HepG2 (cell line): ENCODE measurements at regions not wholly inside any gene's neighbourhood (a gene's known extent, or its start where the extent isn't known, plus 50 kb on each side); places are given as distances from the start of the nearest gene placed in this dataset.

ENCODE experiments used
- ATAC-seq: fragments of 200-7000 bp; cut with Tn5 transposase; 3 replicates; pipeline ENCODE4 v1.9.1; 2020; ENCODE audit warnings: mild to moderate bottlenecking, moderate library complexity
- BruUV-seq: library from RNA; stranded (reverse); fragments of 400-500 nt; replicated peaks from 2 replicates; lab custom pipeline; 2021; lab: Mats Ljungman, UMichigan
- CTCF ChIA-PET: fragments of 300-600 bp; formaldehyde crosslinking; extraction: SDS; loops from one replicate; lab custom pipeline; 2021; ENCODE audit warnings: low total read pairs, inconsistent platforms, low intra/inter-chr PET ratio; lab: Yijun Ruan, JAX
- POLR2A ChIA-PET: fragments of 350-600 bp; sonication (Branson Sonifier 250); formaldehyde crosslinking; loops from one replicate; lab custom pipeline; 2020; ENCODE audit warnings: antibody characterized with exemption, inconsistent platforms; lab: Yijun Ruan, JAX
- DNase-seq: peaks from one replicate; pipeline ENCODE4 v3.0.0-alpha.2; 2015; ENCODE audit warnings: low spot score
- FAIRE-seq: peaks from 3 replicates; lab custom pipeline; 2011; peaks lifted over from hg19 to GRCh38; lab: Jason Lieb, UNC
- H2AFZ ChIP-seq: one replicate; pipeline ENCODE4 v1.6.1; 2011; ENCODE audit warnings: low read length, inconsistent platforms
- H3K27ac ChIP-seq: fragments of 300-600 bp; 3 replicates; pipeline ENCODE4 v1.8.0; 2011; ENCODE audit warnings: mixed run types, mild to moderate bottlenecking, mixed read lengths, low read length, inconsistent platforms; ENCODE audit not compliant: insufficient read depth; ENCODE audit errors: extremely low read length
- H3K27me3 ChIP-seq, 2 experiments: fragments of 200-600 bp in 1 of 2; 2 replicates in 1 of 2; 3 replicates in 1 of 2; pipeline versions ENCODE4 v1.6.0 to v1.8.0; 2011; ENCODE audit warnings: low read length in 2 of 2, mild to moderate bottlenecking in 2 of 2, moderate library complexity in 2 of 2, inconsistent platforms in 1 of 2; ENCODE audit not compliant: insufficient read depth in 2 of 2, control insufficient read depth in 1 of 2
- H3K36me3 ChIP-seq, 2 experiments: fragments of 200-600 bp in 1 of 2; replicated peaks in 1 of 2; 2 replicates in 1 of 2; 3 replicates in 1 of 2; pipeline versions ENCODE4 v1.5.1 to v1.8.0; 2011; ENCODE audit warnings: low read length in 2 of 2, inconsistent platforms in 1 of 2; ENCODE audit not compliant: insufficient read depth in 2 of 2, control insufficient read depth in 1 of 2
- H3K4me1 ChIP-seq: 2 replicates; pipeline ENCODE4 v1.5.1; 2012; ENCODE audit warnings: low read length, inconsistent platforms; ENCODE audit not compliant: insufficient read depth
- H3K4me2 ChIP-seq: 2 replicates; pipeline ENCODE4 v1.6.0; 2011; ENCODE audit warnings: low read depth, low read length, inconsistent platforms
- H3K4me3 ChIP-seq, 3 experiments: fragments of 200-600 bp in 1 of 3; sonication (generic), shearing (Covaris generic) in 1 of 3; replicated peaks in 1 of 3; 2 replicates each; pipeline ENCODE4 v1.5.1; 2011 to 2016; ENCODE audit warnings: low read length in 3 of 3, inconsistent platforms in 2 of 3, low read depth in 2 of 3, mild to moderate bottlenecking in 2 of 3, control low read depth in 1 of 3, mixed read lengths in 1 of 3; ENCODE audit not compliant: insufficient read depth in 1 of 3
- H3K79me2 ChIP-seq: one replicate; pipeline ENCODE4 v1.6.1; 2011; ENCODE audit warnings: low read length, inconsistent platforms; ENCODE audit not compliant: insufficient read depth
- H3K9ac ChIP-seq: 2 replicates; pipeline ENCODE4 v1.6.0; 2011; ENCODE audit warnings: mild to moderate bottlenecking, low read depth, low read length, inconsistent platforms; ENCODE audit not compliant: insufficient read depth
- H3K9me3 ChIP-seq: 2 replicates; pipeline ENCODE4 v1.5.1; 2012; ENCODE audit warnings: mild to moderate bottlenecking, low read length
- H4K20me1 ChIP-seq: 2 replicates; pipeline ENCODE4 v1.6.0; 2011; ENCODE audit warnings: inconsistent platforms, mild to moderate bottlenecking, low read length, moderate library complexity; ENCODE audit not compliant: insufficient read depth
- ATF7 ChIP-seq, 2 experiments: fragments of 450-650 bp in 1 of 2; sonication (generic) in 1 of 2; formaldehyde crosslinking in 1 of 2; IDR thresholded peaks; 2 replicates each; pipeline versions ENCODE4 v1.4.0 to v1.6.1; 2016 to 2020; ENCODE audit warnings: antibody characterized with exemption in 1 of 2, mild to moderate bottlenecking in 1 of 2, missing genetic modification reagents in 1 of 2
- CBX5 ChIP-seq: sonication (generic); formaldehyde crosslinking; IDR thresholded peaks from 2 replicates; pipeline ENCODE4 v1.4.0; 2020; ENCODE audit warnings: missing genetic modification reagents, borderline replicate concordance
- GABPB1 ChIP-seq: IDR thresholded peaks from 2 replicates; pipeline ENCODE4 v1.6.1; 2016; ENCODE audit warnings: mild to moderate bottlenecking, missing genetic modification reagents, moderate library complexity, missing compliant biosample characterization
- IRF1 ChIP-seq: sonication (generic); formaldehyde crosslinking; IDR thresholded peaks from 2 replicates; pipeline ENCODE4 v1.4.0; 2020; ENCODE audit warnings: low read depth, mild to moderate bottlenecking, missing genetic modification reagents
- MAF1 ChIP-seq: sonication (generic); formaldehyde crosslinking; IDR thresholded peaks from 2 replicates; pipeline ENCODE4 v1.5.0; 2020; ENCODE audit warnings: missing genetic modification reagents, borderline replicate concordance
- PAF1 ChIP-seq: IDR thresholded peaks from 2 replicates; pipeline ENCODE4 v1.6.1; 2016; ENCODE audit warnings: missing genetic modification reagents, missing compliant biosample characterization
- ZBTB39 ChIP-seq: sonication (generic); formaldehyde crosslinking; IDR thresholded peaks from 2 replicates; pipeline ENCODE4 v1.5.0; 2020; ENCODE audit warnings: missing genetic modification reagents
- ZBTB7A ChIP-seq: sonication (generic); formaldehyde crosslinking; IDR thresholded peaks from 2 replicates; pipeline ENCODE4 v1.8.0; 2022; ENCODE audit warnings: mild to moderate bottlenecking, missing genetic modification reagents
- ZFP41 ChIP-seq: sonication (generic); formaldehyde crosslinking; IDR thresholded peaks from 2 replicates; pipeline ENCODE4 v1.4.0; 2020; ENCODE audit warnings: mild to moderate bottlenecking, missing genetic modification reagents, borderline replicate concordance
- ZNF30 ChIP-seq: sonication (generic); formaldehyde crosslinking; IDR thresholded peaks from 2 replicates; pipeline ENCODE4 v1.5.0; 2020; ENCODE audit warnings: mild to moderate bottlenecking, missing genetic modification reagents
- ZNF317 ChIP-seq: sonication (generic); formaldehyde crosslinking; IDR thresholded peaks from 2 replicates; pipeline ENCODE4 v1.5.0; 2020; ENCODE audit warnings: mild to moderate bottlenecking, missing genetic modification reagents
- ZNF576 ChIP-seq: sonication (generic); formaldehyde crosslinking; IDR thresholded peaks from 2 replicates; pipeline ENCODE4 v1.4.0; 2020; ENCODE audit warnings: mild to moderate bottlenecking, missing genetic modification reagents
- WGBS: methylation state at CpG from one replicate; pipeline ENCODE4 v1.1.6; 2017; ENCODE audit warnings: low lambda C conversion rate; 5-methylcytosine and 5-hydroxymethylcytosine counted together
- in situ Hi-C: cut with HindIII; loops from 2 replicates; pipeline ENCODE4 v1.10.0; 2017; ENCODE audit warnings: low pct_unique_long_range_greater_than_20kb; ENCODE audit not compliant: extremely low pct_ligation_motif_present
- intact Hi-C: fragments of 100-400 bp; cut with micrococcal nuclease; formaldehyde crosslinking; loops from one replicate; pipeline ENCODE4 v1.10.0; 2022; ENCODE audit not compliant: unreplicated experiment

GRCh38 chr18:38076346-38077070, 510.9 kb upstream of the CELF4 start:
- WGBS: 1% methylated on average over 5 of the region's 5 CpGs
- CTCF ChIA-PET: no interaction called here
- in situ Hi-C loops: no loop called here

More at GRCh38 chr18:38076346-38077070, 510.9 kb upstream of the CELF4 start:
- Histone ChIP-seq H3K36me3 (no peaks in the 10 kb centered on the region), H2AFZ (no peak overlapping the region), H3K4me3 (no peak overlapping the region), H3K27me3 (no peaks in the 10 kb centered on the region), H3K9me3 (no peaks in the 10 kb centered on the region), H3K4me2 (no peak overlapping the region), H4K20me1 (no peaks in the 10 kb centered on the region), H3K4me1 (no peaks in the 10 kb centered on the region), H3K79me2 (no peaks in the 10 kb centered on the region), H3K27ac (no peak overlapping the region), H3K9ac (no peak overlapping the region)
- POLR2A ChIA-PET: no interaction called here
- no TSS peak for BruUV-seq
- no peak for FAIRE-seq
- DNase-seq: no peak
- ATAC-seq: no peak
- intact Hi-C loops: no loop called here
- TF ChIP-seq ZFP41: no peak
- TF ChIP-seq ZNF30: no peak
- no peak for TF ChIP-seq MAF1 (CRISPR knock-in tag)
- no peak for TF ChIP-seq ZBTB39 (CRISPR knock-in tag)
- TF ChIP-seq ZBTB7A (CRISPR knock-in tag): no peak
- no peak for TF ChIP-seq ZNF317 (CRISPR knock-in tag)
- TF ChIP-seq ATF7 (IDR thresholded peaks at IDR 0.05): no peak
- no peak for TF ChIP-seq ATF7 (CRISPR knock-in tag; IDR thresholded peaks at IDR 0.05)
- TF ChIP-seq CBX5 (CRISPR knock-in tag): no peak
- TF ChIP-seq ZNF576: no peak
- TF ChIP-seq IRF1: no peak
- TF ChIP-seq GABPB1 (CRISPR knock-in tag): no peak
- no peak for TF ChIP-seq PAF1 (CRISPR knock-in tag)
